ENCODE measurements at regions not wholly inside any gene's neighbourhood (a gene's known extent, or its start where the extent isn't known, plus 50 kb on each side); places are given as distances from the start of the nearest gene placed in this dataset.

DNA sequence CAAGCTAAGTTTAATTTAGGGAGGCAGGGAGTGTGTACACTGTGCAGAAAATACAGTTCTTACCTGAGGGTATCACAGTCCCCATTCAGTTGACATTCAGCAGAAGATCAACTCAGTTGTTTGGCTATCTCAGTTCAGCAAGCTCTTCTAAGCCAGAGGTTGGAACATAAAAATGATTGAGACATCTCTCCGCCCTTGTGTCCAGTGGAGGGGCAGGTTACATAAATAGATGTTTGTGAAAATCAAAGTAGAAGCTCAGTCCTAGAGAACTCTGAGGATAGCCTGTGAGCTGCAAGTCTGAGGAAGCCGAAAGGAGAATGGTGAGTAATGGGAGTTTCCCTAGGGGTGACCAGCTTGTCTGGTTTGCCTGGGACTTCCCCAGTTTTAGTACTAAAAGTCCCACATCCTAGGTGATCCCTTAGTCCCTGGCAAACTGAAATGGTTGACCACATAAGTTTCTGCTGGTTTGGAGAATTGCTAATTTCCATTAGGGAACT is 251.4 kb upstream of the ATP2B1 start:
- no peaks in the 10 kb centered on the region for H3K27me3 Mint-ChIP-seq (ENCODE audit: insufficient read depth)
- no peak for DNase-seq

GRCh38 chr12:89959179-89959578 is 250.5 kb upstream of the ATP2B1 start:
- TF ChIP-seq, protein P1, sequence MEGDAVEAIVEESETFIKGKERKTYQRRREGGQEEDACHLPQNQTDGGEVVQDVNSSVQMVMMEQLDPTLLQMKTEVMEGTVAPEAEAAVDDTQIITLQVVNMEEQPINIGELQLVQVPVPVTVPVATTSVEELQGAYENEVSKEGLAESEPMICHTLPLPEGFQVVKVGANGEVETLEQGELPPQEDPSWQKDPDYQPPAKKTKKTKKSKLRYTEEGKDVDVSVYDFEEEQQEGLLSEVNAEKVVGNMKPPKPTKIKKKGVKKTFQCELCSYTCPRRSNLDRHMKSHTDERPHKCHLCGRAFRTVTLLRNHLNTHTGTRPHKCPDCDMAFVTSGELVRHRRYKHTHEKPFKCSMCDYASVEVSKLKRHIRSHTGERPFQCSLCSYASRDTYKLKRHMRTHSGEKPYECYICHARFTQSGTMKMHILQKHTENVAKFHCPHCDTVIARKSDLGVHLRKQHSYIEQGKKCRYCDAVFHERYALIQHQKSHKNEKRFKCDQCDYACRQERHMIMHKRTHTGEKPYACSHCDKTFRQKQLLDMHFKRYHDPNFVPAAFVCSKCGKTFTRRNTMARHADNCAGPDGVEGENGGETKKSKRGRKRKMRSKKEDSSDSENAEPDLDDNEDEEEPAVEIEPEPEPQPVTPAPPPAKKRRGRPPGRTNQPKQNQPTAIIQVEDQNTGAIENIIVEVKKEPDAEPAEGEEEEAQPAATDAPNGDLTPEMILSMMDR (IDR thresholded peaks at IDR 0.05) = no peak
- Mint-ChIP-seq H3K27me3 (ENCODE audit: insufficient read depth) (no peaks in the 10 kb centered on the region), H3K9me3 (no peaks in the 10 kb centered on the region), H3K36me3 (ENCODE audit: low read depth) (no peaks in the 10 kb centered on the region), H3K27ac (no peak overlapping the region; the same call in 1 of the 2 replicates), H3K4me1 (ENCODE audit: low read depth) (peaks cover 27% of the 10 kb centered on the region), H3K4me3 (no peak overlapping the region)
- peak; percentile 43 for DNase-seq

More for the DNA sequence above, 251.4 kb upstream of the ATP2B1 start:
- no peak overlapping the region for H3K4me3 Mint-ChIP-seq
- no peaks in the 10 kb centered on the region for H3K36me3 Mint-ChIP-seq (ENCODE audit: low read depth)
- no peak overlapping the region for H3K27ac Mint-ChIP-seq
- H3K9me3 Mint-ChIP-seq = no peaks in the 10 kb centered on the region
- TF ChIP-seq, protein P1 (IDR thresholded peaks at IDR 0.05) = no peak
- H3K4me1 Mint-ChIP-seq (ENCODE audit: low read depth) = peaks cover 27% of the 10 kb centered on the region

- H3K36me3 Mint-ChIP-seq (ENCODE audit: low read depth) = no peaks in the 10 kb centered on the region
- no peak overlapping the region for H3K27ac Mint-ChIP-seq
- H3K27me3 Mint-ChIP-seq (ENCODE audit: insufficient read depth) = no peaks in the 10 kb centered on the region; the same call in 1 of the 2 replicates
- H3K9me3 Mint-ChIP-seq = no peaks in the 10 kb centered on the region
- peaks cover 36% of the 10 kb centered on the region for H3K4me1 Mint-ChIP-seq (ENCODE audit: low read depth)
- TF ChIP-seq, protein P1 (IDR thresholded peaks at IDR 0.05) = no peak
- H3K4me3 Mint-ChIP-seq = no peak overlapping the region
- DNase-seq = no peak
Observed at GRCh38 chr12:89954259-89954658, 245.6 kb upstream of the ATP2B1 start.

DNA sequence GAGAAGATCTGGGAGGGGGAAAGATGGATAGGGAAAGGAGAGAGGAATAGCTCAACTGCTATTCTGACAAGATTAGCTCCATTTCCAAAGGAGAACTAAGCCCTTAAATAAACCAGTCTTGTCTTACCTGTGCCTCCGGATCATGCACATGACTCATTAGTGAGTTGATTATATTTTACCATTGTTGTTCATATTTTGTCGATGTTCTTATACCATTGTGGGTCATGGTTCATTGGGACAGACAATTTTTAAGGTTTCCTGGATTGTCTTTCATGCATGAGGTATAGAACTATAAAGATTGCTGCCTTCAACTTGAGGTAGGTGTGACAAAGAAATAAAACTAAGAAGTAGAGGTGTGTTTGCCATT is 243.0 kb upstream of the ATP2B1 start:
- H3K27ac Mint-ChIP-seq = peak overlapping the region; percentile 94
- no peaks in the 10 kb centered on the region for H3K36me3 Mint-ChIP-seq (ENCODE audit: low read depth)
- H3K4me3 Mint-ChIP-seq = peak overlapping the region; percentile 42
- H3K4me1 Mint-ChIP-seq (ENCODE audit: low read depth) = peaks cover 55% of the 10 kb centered on the region
- no peaks in the 10 kb centered on the region; the same call in 1 of the 2 replicates for H3K27me3 Mint-ChIP-seq (ENCODE audit: insufficient read depth)
- no peak for DNase-seq
- no peaks in the 10 kb centered on the region for H3K9me3 Mint-ChIP-seq
- TF ChIP-seq, protein P1 (IDR thresholded peaks at IDR 0.05) = no peak

DNA sequence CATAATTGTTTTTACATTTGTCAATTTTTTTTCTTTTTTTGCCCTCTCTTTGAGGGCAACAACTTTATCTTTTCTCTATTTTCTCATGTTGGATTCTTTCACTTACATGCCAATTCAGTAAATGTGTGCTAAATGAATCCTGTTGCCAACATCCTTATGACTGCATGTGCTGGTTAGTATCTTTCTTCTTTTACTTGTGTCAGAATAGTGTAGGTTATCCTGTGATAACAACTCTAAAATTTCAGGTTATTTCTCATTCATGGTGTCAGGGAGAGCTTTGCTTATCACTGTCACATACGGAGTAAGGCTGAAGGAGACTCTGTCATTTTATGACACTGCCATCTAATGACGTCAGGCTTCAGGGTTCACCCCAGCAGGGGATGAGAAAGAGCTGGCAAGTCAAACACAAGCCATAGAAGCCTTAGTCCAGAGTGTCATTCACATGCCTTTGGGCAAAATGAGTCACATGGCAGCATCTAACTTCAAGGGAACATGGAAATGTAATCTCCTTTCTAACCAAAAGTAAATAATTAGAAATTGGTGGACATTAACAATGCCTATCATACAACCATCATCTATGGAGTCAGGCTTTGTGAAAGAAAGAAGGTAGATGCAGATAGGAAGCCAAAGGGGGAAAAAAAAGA is 242.5 kb upstream of the ATP2B1 start:
- peak; percentile 88 for DNase-seq
- Mint-ChIP-seq H3K9me3 (no peaks in the 10 kb centered on the region), H3K4me3 (peak overlapping the region; percentile 42), H3K4me1 (ENCODE audit: low read depth) (peaks cover 58% of the 10 kb centered on the region), H3K27ac (peak overlapping the region; percentile 94), H3K27me3 (ENCODE audit: insufficient read depth) (no peaks in the 10 kb centered on the region; the same call in none of the 2 replicates), H3K36me3 (ENCODE audit: low read depth) (no peaks in the 10 kb centered on the region)
- TF ChIP-seq, protein P1 (IDR thresholded peaks at IDR 0.05) = no peak
